GM19455 (cell line): ENCODE measurements at regions not wholly inside any gene's neighbourhood (a gene's known extent, or its start where the extent isn't known, plus 50 kb on each side); places are given as distances from the start of the nearest gene placed in this dataset.
"Not testable (repeated sequence)": the region's sequence is repeated elsewhere in the genome, so short reads cannot be mapped to it uniquely, and the experiment has no call there.

Experiments used
- ATAC-seq: cut with Tn5 transposase; IDR thresholded peaks from one replicate; pipeline ENCODE4 v1.9.1; 2021; ENCODE audit not compliant: unreplicated experiment

- no peak for ATAC-seq
Observed at GRCh38 chr7:153188630-153189029, 429.1 kb downstream of the ACTR3B start.

- ATAC-seq: no peak
Observed at GRCh38 chr7:153190452-153190851, 430.9 kb downstream of the ACTR3B start.

- ATAC-seq: no peak
Observed at GRCh38 chr7:153190986-153191385, 431.4 kb downstream of the ACTR3B start.

- ATAC-seq: no peak
Observed at GRCh38 chr7:153193144-153193595, 433.6 kb downstream of the ACTR3B start.

- ATAC-seq: no peak
Observed at GRCh38 chr7:153217032-153217431, 457.5 kb downstream of the ACTR3B start.

GRCh38 chr7:153224890-153225289, 465.3 kb downstream of the ACTR3B start:
- ATAC-seq: no peak

GRCh38 chr7:153245136-153245535, 485.6 kb downstream of the ACTR3B start:
- ATAC-seq: not testable (repeated sequence)

GRCh38 chr7:153245809-153246208, 486.3 kb downstream of the ACTR3B start:
- no peak for ATAC-seq

GRCh38 chr7:153247926-153248325, 488.4 kb downstream of the ACTR3B start:
- ATAC-seq: no peak

GRCh38 chr7:153258686-153259085, 499.1 kb downstream of the ACTR3B start:
- no peak for ATAC-seq

GRCh38 chr7:153276394-153276793, 516.8 kb downstream of the ACTR3B start:
- ATAC-seq: no peak

GRCh38 chr7:153286763-153287162, 527.2 kb downstream of the ACTR3B start:
- no peak for ATAC-seq

- no peak for ATAC-seq
Observed at GRCh38 chr7:153290066-153290465, 530.5 kb downstream of the ACTR3B start.

GRCh38 chr7:153297141-153297540, 537.6 kb downstream of the ACTR3B start:
- no peak for ATAC-seq

GRCh38 chr7:153301936-153302335, 542.4 kb downstream of the ACTR3B start:
- ATAC-seq: no peak

GRCh38 chr7:153320005-153320404, 560.5 kb downstream of the ACTR3B start:
- ATAC-seq: no peak

- ATAC-seq: no peak
Observed at GRCh38 chr7:153320681-153321080, 561.1 kb downstream of the ACTR3B start.

- ATAC-seq: no peak
Observed at GRCh38 chr7:153322991-153323390, 563.4 kb downstream of the ACTR3B start.

GRCh38 chr7:153324094-153324493, 564.5 kb downstream of the ACTR3B start:
- no peak for ATAC-seq

- no peak for ATAC-seq
Observed at GRCh38 chr7:153327683-153328082, 568.1 kb downstream of the ACTR3B start.

GRCh38 chr7:153331427-153331826, 571.9 kb downstream of the ACTR3B start:
- no peak for ATAC-seq

- no peak for ATAC-seq
Observed at GRCh38 chr7:153354071-153354470, 594.5 kb downstream of the ACTR3B start.

- no peak for ATAC-seq
Observed at GRCh38 chr7:153370092-153370491, 610.5 kb downstream of the ACTR3B start.

- no peak for ATAC-seq
Observed at GRCh38 chr7:153380636-153381035, 621.1 kb downstream of the ACTR3B start.
